Endodermal cell (in vitro differentiated cells): ENCODE measurements at regions not wholly inside any gene's neighbourhood (a gene's known extent, or its start where the extent isn't known, plus 50 kb on each side); places are given as distances from the start of the nearest gene placed in this dataset.

Experiments used
- DNase-seq: peaks from one replicate; pipeline ENCODE4 v3.0.0-alpha.2; 2017
- H3K27ac ChIP-seq: 2 replicates; pipeline ENCODE4 v1.5.1; 2013; ENCODE audit warnings: mild to moderate bottlenecking, low read depth, low read length, moderate library complexity
- H3K27me3 ChIP-seq: 2 replicates; pipeline ENCODE4 v1.6.1; 2013; ENCODE audit warnings: mild to moderate bottlenecking, low read length, moderate library complexity; ENCODE audit not compliant: insufficient read depth, control insufficient read depth, poor library complexity, severe bottlenecking
- H3K36me3 ChIP-seq: 2 replicates; pipeline ENCODE4 v1.7.0; 2013; ENCODE audit warnings: mild to moderate bottlenecking, low read length, moderate library complexity; ENCODE audit not compliant: control insufficient read depth, insufficient read depth
- H3K4me1 ChIP-seq: one replicate; pipeline ENCODE4 v1.7.0; 2013; ENCODE audit warnings: low read length; ENCODE audit not compliant: control insufficient read depth, insufficient read depth
- H3K4me3 ChIP-seq: 2 replicates; pipeline ENCODE4 v1.5.1; 2013; ENCODE audit warnings: mild to moderate bottlenecking, low read length, moderate library complexity
- H3K9ac ChIP-seq: 2 replicates; pipeline ENCODE4 v1.6.1; 2013; ENCODE audit warnings: mild to moderate bottlenecking, low read length, moderate library complexity; ENCODE audit not compliant: poor library complexity, severe bottlenecking; ENCODE audit errors: extremely low read depth
- H3K9me3 ChIP-seq: 2 replicates; pipeline ENCODE4 v1.6.1; 2013; ENCODE audit warnings: mild to moderate bottlenecking, low read length, moderate library complexity; ENCODE audit not compliant: control insufficient read depth
- H3K27ac Mint-ChIP-seq: 2 replicates; pipeline ENCODE4 v1.8.0; 2020; ENCODE audit warnings: mixed read lengths
- H3K27me3 Mint-ChIP-seq: 2 replicates; pipeline ENCODE4 v1.8.0; 2021; ENCODE audit warnings: mild to moderate bottlenecking, mixed read lengths; ENCODE audit not compliant: insufficient read depth
- H3K36me3 Mint-ChIP-seq: 2 replicates; pipeline ENCODE4 v1.8.0; 2020; ENCODE audit warnings: low read depth, mixed read lengths
- H3K4me1 Mint-ChIP-seq: 2 replicates; pipeline ENCODE4 v1.8.0; 2020; ENCODE audit warnings: mixed read lengths
- H3K4me3 Mint-ChIP-seq: 2 replicates; pipeline ENCODE4 v1.8.0; 2020; ENCODE audit warnings: mild to moderate bottlenecking, moderate library complexity, mixed read lengths
- H3K9me3 Mint-ChIP-seq: 2 replicates; pipeline ENCODE4 v1.8.0; 2020; ENCODE audit warnings: mild to moderate bottlenecking, mixed read lengths
- CTCF ChIP-seq: fragments of 200-600 bp; sonication (generic); conservative IDR thresholded peaks from 2 replicates; pipeline ENCODE4 v1.5.0; 2021; ENCODE audit warnings: antibody characterized with exemption, mild to moderate bottlenecking
- WGBS, 2 experiments: methylation state at CpG; one replicate each; pipeline versions ENCODE4 v1.1.5 to v1.1.7; 2013; ENCODE audit warnings: missing lambda C conversion rate in 2 of 2, mixed read lengths in 1 of 2; ENCODE audit not compliant: insufficient coverage in 1 of 2, insufficient read length in 1 of 2; 5-methylcytosine and 5-hydroxymethylcytosine counted together

DNA sequence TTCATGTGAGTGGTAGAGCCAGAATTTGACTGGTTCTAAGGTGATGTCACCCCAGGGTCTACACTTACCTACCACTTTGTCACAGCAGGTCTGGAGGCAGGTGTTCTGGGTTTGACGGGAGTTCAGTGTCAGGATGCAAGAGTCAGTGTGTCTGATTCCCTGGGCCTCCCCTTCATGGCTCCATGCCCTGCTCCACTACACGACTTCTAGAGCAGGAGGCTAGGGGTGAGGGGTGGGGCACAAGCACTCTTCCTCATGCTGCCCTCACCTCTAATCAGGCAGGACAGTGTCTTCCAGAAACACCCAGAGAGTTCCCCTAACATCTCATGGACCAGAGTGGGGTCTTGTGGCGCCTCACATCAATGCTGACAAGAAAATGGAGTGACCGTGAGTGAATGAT, 118.2 kb downstream of the CDC5L start:
- no peaks in the 10 kb centered on the region for H3K9me3 ChIP-seq
- H3K4me3 ChIP-seq: no peak overlapping the region
- H3K9ac ChIP-seq: no peak overlapping the region
- TF ChIP-seq CTCF: no peak
- no peak overlapping the region for H3K4me3 Mint-ChIP-seq
- H3K27me3 ChIP-seq: no peaks in the 10 kb centered on the region
- H3K27me3 Mint-ChIP-seq: peaks cover 2% of the 10 kb centered on the region
- no peak overlapping the region for H3K27ac ChIP-seq
- no peaks in the 10 kb centered on the region for H3K36me3 ChIP-seq
- H3K27ac Mint-ChIP-seq: no peak overlapping the region
- H3K36me3 Mint-ChIP-seq: no peaks in the 10 kb centered on the region
- no peak for DNase-seq
- no peaks in the 10 kb centered on the region for H3K4me1 ChIP-seq
- H3K4me1 Mint-ChIP-seq: peaks cover 1% of the 10 kb centered on the region
- H3K9me3 Mint-ChIP-seq: peaks cover 3% of the 10 kb centered on the region
- WGBS, 2 experiments: 90 to 92% methylated on average over 2 to 4 of the region's 4 CpGs

DNA sequence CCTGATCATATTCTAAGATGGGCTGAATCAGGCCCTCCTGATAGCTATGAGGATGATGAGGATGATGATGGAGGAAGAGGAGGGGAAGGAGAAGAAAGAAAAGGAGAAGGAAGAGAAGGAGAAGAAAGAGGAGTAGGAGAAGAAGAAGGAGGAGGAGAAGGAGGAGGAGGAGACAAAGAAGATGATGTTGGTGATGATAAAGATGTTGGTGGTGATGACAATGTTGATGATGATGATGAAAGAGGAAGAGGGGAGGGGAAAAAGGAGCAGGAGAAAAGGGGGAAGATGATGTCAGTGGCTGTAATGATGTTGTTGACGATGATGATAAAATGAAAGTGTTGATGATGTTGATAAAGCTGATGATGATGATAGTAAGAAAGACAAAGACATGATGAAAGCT, 119.5 kb downstream of the CDC5L start:
- H3K27me3 ChIP-seq: no peaks in the 10 kb centered on the region
- H3K9me3 ChIP-seq: no peaks in the 10 kb centered on the region
- Mint-ChIP-seq H3K27ac (no peak overlapping the region), H3K36me3 (no peaks in the 10 kb centered on the region), H3K9me3 (no peaks in the 10 kb centered on the region), H3K4me1 (peaks cover 1% of the 10 kb centered on the region), H3K27me3 (peaks cover 2% of the 10 kb centered on the region), H3K4me3 (no peak overlapping the region)
- no peak overlapping the region for H3K9ac ChIP-seq
- WGBS, 2 experiments: 92 to 100% methylated on average over 1 of the region's 1 CpG
- no peak overlapping the region for H3K27ac ChIP-seq
- no peaks in the 10 kb centered on the region for H3K36me3 ChIP-seq
- no peak for TF ChIP-seq CTCF
- H3K4me3 ChIP-seq: no peak overlapping the region
- no peaks in the 10 kb centered on the region for H3K4me1 ChIP-seq
- DNase-seq: no peak

GRCh38 chr6:44508646-44509045, 121.1 kb downstream of the CDC5L start:
- Histone ChIP-seq H3K9ac (no peak overlapping the region), H3K27me3 (no peaks in the 10 kb centered on the region), H3K27ac (no peak overlapping the region), H3K4me3 (no peak overlapping the region), H3K4me1 (no peaks in the 10 kb centered on the region), H3K36me3 (no peaks in the 10 kb centered on the region), H3K9me3 (no peaks in the 10 kb centered on the region)
- peaks cover 2% of the 10 kb centered on the region for H3K27me3 Mint-ChIP-seq
- no peaks in the 10 kb centered on the region for H3K36me3 Mint-ChIP-seq
- DNase-seq: no peak
- no peaks in the 10 kb centered on the region for H3K9me3 Mint-ChIP-seq
- no peak overlapping the region for H3K27ac Mint-ChIP-seq
- peaks cover 1% of the 10 kb centered on the region for H3K4me1 Mint-ChIP-seq
- WGBS, 2 experiments: 89 to 92% methylated on average over 1 of the region's 1 CpG
- no peak overlapping the region for H3K4me3 Mint-ChIP-seq
- no peak for TF ChIP-seq CTCF
